GF-D8 (cell line): ENCODE measurements at regions not wholly inside any gene's neighbourhood (a gene's known extent, or its start where the extent isn't known, plus 50 kb on each side); places are given as distances from the start of the nearest gene placed in this dataset.
A peak's percentile ranks its signal among the peaks of the same experiment; 100 is the strongest.

ENCODE experiments used
- DNase-seq: peaks from one replicate; lab custom pipeline; 2025; lab: John Stamatoyannopoulos, UW

DNA sequence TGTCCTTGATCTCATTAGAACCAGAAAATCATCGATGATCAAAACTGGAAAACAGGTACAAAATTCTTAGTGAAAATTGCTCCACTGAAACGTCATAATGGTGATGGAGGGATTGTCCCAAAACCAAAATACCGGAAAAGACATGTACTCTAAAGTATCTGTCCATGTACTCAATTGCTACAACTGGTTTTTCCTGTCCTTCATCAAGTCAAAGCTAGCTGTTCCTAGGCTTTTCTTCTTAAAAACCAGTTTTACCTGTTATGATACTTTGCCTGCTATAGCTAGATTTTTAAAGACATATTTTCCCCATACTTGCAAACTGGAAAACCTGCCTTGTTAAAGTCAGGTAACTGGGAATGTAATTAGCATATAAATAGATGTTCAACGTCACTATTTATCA, 50.5 kb upstream of the LRRC1 start:
- DNase-seq = no peak

GRCh38 chr6:53741034-53741823, 53.6 kb upstream of the LRRC1 start:
- peak; percentile 4 for DNase-seq

GRCh38 chr6:53737746-53738145, 57.1 kb upstream of the LRRC1 start:
- no peak for DNase-seq

GRCh38 chr6:53735896-53736295, 58.9 kb upstream of the LRRC1 start:
- DNase-seq = no peak

- DNase-seq = no peak
These were observed 60.1 kb upstream of the LRRC1 start for GRCh38 chr6:53734473-53735299.

- no peak for DNase-seq
These were observed 62.8 kb upstream of the LRRC1 start for GRCh38 chr6:53731866-53732636.

GRCh38 chr6:53730767-53731166, 64.0 kb upstream of the LRRC1 start:
- DNase-seq = no peak

- no peak for DNase-seq
These were observed 63.1 kb upstream of the KLHL31 start for GRCh38 chr6:53728570-53729194.

DNA sequence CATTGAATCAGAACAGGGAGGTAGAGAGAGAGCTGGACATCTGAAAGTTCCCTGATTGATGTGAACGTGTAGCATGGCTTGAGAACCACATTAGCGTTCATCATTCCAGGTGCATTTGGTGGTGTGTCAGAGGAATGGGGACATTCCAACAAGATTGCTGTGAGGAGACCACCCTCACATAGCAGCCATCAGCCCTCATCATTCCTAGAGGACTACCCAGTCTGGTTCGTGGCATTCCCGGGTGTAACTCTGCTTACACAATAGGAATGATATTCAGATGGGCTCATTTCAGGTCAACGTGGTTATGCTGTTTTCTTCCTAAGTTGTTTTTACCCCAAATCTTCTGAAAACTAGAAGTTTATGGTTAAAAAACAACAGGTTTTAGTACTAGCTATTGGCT, 62.2 kb upstream of the KLHL31 start:
- DNase-seq = no peak

DNA sequence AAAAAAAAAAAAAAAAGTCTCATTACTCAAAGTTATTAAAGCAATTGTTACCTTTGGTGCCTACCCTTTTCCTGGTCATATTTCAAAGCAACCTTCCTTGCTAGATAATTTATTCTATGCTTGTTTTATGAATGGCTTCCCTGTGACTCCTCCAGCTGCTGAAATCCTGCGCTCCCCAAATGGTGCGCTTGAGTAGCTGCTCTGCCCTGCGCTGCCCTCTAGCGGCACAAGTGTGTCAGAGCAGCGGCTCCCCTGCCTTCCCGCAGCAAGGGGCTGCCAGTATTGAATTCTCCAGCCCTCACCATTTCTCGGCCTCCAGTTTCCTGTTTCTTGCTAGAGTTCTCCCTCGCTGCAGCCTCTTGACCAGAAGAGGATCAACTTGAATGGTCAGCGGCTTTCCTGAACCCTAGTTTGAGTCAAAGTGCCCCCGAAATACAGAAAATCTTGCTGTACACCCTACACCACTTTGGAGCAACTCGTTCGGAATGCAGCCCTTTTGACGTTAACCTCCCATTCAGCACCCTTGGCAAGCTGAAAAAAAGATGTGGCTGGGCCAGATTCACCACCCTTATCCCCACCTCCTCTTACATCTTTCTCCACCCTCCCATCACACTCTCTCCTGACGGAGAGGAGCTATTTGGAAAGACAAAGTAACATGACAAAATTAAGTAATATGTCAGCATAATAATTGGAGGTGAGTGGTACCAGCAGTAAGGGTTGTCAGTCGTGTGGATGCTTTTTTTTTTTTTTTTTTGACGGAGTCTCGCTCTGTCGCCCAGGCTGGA, 60.4 kb upstream of the KLHL31 start:
- no peak for DNase-seq

GRCh38 chr6:53724501-53724900, 58.9 kb upstream of the KLHL31 start:
- no peak for DNase-seq

GRCh38 chr6:53723331-53723730, 57.8 kb upstream of the KLHL31 start:
- no peak for DNase-seq

GRCh38 chr6:53721766-53722165, 56.2 kb upstream of the KLHL31 start:
- DNase-seq = no peak

DNA sequence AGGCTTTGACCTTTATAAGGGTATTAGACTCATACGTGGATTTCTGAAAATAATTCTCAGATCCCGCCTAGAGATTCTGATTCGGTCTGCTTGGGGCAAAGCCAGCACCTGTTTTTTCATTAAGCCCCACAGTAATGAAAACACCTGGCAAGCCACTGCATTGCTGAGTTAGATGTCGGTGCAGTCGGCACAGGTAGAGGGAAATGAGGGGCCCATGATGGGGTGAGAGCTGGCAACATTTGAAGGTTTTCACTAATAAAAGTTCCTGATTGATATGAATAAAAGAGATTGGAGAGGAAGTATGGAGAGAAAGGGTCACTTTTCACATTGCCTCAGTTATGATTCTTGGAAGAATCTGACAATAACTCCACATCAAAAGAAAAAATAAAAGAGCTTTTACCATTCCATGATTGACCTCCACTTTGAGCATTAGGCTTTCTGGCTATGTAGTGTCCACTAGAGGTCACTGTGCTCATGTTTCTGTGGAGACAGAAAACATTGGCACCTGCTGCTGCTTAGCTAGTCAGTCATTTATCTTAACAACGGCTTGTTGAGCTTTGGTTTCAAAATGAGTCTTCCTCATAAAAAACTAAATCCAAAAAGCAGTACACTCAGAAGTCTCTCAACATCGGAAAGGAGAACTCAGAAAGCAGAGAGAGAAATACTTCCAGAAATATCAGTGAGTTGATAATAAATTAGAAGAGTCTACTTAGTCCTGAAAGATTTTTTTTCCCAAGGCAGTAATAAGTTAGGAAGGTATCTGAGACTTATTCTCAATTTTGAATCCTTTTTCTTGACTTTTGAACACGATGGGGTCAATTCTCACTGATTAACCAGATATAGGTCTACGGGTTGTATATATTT, 53.3 kb upstream of the KLHL31 start:
- DNase-seq = no peak

DNA sequence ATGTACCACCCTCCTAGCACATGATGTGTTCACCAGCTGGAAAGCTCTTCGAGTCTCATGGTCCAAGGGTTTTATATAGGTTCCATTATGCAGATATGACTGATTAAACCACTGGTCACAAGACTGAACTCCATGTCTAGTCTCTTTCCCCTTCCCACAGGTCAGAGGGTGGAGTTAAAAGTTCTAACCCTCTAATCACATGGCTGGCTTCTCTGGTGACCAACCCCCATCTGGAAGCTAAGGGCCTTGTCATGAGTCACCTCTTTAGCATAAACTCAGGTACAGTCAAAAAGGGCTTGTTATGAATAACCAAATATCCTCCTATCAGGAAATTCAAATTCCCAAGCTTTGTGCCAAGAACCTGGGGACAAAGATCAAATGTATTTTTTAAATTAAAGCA, 52.0 kb upstream of the KLHL31 start:
- no peak for DNase-seq

- DNase-seq = no peak
These were observed 49.9 kb upstream of the KLHL31 start for GRCh38 chr6:53715434-53715833.
